ENCODE measurements at regions not wholly inside any gene's neighbourhood (a gene's known extent, or its start where the extent isn't known, plus 50 kb on each side); places are given as distances from the start of the nearest gene placed in this dataset.

- H3K4me3 ChIP-seq (ENCODE audit: low read length): no peak overlapping the region
- DNase-seq (ENCODE audit: low read depth): no peak
- TF ChIP-seq, protein P1, sequence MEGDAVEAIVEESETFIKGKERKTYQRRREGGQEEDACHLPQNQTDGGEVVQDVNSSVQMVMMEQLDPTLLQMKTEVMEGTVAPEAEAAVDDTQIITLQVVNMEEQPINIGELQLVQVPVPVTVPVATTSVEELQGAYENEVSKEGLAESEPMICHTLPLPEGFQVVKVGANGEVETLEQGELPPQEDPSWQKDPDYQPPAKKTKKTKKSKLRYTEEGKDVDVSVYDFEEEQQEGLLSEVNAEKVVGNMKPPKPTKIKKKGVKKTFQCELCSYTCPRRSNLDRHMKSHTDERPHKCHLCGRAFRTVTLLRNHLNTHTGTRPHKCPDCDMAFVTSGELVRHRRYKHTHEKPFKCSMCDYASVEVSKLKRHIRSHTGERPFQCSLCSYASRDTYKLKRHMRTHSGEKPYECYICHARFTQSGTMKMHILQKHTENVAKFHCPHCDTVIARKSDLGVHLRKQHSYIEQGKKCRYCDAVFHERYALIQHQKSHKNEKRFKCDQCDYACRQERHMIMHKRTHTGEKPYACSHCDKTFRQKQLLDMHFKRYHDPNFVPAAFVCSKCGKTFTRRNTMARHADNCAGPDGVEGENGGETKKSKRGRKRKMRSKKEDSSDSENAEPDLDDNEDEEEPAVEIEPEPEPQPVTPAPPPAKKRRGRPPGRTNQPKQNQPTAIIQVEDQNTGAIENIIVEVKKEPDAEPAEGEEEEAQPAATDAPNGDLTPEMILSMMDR (conservative IDR thresholded peaks at IDR 0.05; ENCODE audit: low read length): no peak
Measured at GRCh38 chr14:83960832-83961512, 1569.0 kb upstream of the FLRT2 start.

- no peak overlapping the region for H3K4me3 ChIP-seq (ENCODE audit: low read length)
- TF ChIP-seq, protein P1 (conservative IDR thresholded peaks at IDR 0.05; ENCODE audit: low read length): no peak
- no peak for DNase-seq (ENCODE audit: low read depth)
Measured at GRCh38 chr14:83969998-83970397, 1559.9 kb upstream of the FLRT2 start.

- DNase-seq (ENCODE audit: low read depth): no peak
- TF ChIP-seq, protein P1 (conservative IDR thresholded peaks at IDR 0.05; ENCODE audit: low read length): no peak
- H3K4me3 ChIP-seq (ENCODE audit: low read length): no peak overlapping the region
Measured at GRCh38 chr14:83972631-83973030, 1557.3 kb upstream of the FLRT2 start.

DNA sequence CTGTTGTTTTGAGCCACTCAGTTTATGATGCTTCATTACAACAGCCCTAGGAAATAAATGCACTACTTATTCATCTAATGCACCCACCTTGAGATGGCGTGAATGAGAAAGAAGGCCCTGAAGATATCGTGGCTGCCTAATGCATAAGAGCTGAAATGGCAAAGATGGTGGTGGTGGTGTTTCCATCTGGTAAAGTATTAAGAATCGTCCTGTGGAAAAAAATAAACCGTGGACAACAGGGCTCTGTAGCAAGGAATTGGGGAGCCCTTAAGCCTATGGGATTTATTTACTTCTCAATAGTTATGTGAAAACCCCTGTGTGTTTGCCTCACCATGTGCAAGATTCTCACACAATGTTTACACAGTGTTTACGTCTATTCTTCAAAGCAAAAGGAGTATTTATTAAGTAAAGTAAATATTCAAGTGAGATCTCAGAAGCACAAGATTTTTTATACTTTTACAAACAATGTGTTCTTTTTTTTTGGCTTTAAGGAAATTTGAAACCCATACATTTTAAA is 1555.2 kb upstream of the FLRT2 start:
- TF ChIP-seq, protein P1 (conservative IDR thresholded peaks at IDR 0.05; ENCODE audit: low read length): no peak

GRCh38 chr14:83975435-83975834 is 1554.5 kb upstream of the FLRT2 start:
- no peak overlapping the region for H3K4me3 ChIP-seq (ENCODE audit: low read length)
- TF ChIP-seq, protein P1 (conservative IDR thresholded peaks at IDR 0.05; ENCODE audit: low read length): no peak
- no peak for DNase-seq (ENCODE audit: low read depth)

More for the DNA sequence above, 1555.2 kb upstream of the FLRT2 start:
- no peak overlapping the region for H3K4me3 ChIP-seq (ENCODE audit: low read length)
- DNase-seq (ENCODE audit: low read depth): no peak

- no peak for DNase-seq (ENCODE audit: low read depth)
- TF ChIP-seq, protein P1 (conservative IDR thresholded peaks at IDR 0.05; ENCODE audit: low read length): no peak
- no peak overlapping the region for H3K4me3 ChIP-seq (ENCODE audit: low read length)
Measured at GRCh38 chr14:83975841-83976770, 1553.8 kb upstream of the FLRT2 start.
